ENCODE measurements at regions not wholly inside any gene's neighbourhood (a gene's known extent, or its start where the extent isn't known, plus 50 kb on each side); places are given as distances from the start of the nearest gene placed in this dataset.

DNA sequence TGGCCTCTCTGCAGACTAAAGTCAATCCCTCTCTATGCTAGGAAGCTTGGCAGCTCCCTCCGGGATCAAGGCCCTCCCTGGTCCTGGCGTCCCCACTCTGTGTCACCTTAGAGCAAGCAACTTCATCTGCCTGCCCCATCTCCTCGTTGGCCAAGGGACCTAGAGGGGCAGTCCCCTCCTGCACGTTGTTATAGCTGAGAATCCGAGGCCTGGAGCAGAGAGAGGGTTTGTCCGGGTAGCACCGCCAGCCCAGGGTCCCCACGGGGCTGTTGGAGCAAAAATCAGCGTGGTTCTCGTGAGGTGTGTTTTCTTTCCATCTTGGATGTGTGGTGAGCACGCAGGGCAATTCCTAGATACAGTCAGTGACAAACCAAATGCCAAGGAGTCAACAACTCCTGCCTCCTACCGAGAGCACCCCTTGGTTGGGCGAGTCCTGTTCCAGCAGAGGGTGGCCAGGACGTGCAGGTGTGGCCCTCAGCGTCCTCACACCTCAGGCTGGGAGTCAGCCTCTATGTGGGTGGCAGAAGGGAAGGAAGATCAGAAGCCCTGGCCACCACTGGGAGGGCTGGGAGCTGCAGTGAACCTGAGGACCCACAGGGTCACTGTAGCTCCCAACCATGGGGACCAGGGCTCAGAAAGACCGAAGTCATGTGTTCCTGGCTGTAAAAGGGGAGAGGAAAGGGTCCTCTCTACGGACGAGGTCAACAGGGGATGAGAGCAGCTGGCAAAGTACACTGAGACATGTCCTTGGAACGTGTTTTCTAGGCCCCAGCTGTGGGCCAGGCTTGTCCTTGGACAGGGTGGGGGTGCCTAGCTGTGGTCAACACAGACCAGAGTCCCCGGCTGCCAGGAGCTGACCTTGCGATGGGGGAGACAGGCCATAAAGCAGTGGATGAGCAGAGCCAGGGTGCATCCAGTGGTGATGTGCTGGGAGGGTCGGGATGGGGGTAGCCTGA is 85.6 kb upstream of the CIBAR2 start:
- TF ChIP-seq, protein P1, sequence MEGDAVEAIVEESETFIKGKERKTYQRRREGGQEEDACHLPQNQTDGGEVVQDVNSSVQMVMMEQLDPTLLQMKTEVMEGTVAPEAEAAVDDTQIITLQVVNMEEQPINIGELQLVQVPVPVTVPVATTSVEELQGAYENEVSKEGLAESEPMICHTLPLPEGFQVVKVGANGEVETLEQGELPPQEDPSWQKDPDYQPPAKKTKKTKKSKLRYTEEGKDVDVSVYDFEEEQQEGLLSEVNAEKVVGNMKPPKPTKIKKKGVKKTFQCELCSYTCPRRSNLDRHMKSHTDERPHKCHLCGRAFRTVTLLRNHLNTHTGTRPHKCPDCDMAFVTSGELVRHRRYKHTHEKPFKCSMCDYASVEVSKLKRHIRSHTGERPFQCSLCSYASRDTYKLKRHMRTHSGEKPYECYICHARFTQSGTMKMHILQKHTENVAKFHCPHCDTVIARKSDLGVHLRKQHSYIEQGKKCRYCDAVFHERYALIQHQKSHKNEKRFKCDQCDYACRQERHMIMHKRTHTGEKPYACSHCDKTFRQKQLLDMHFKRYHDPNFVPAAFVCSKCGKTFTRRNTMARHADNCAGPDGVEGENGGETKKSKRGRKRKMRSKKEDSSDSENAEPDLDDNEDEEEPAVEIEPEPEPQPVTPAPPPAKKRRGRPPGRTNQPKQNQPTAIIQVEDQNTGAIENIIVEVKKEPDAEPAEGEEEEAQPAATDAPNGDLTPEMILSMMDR (IDR thresholded peaks at IDR 0.05), result no peak
- TF ChIP-seq POLR2AphosphoS5 (IDR thresholded peaks at IDR 0.05; ENCODE audit: low read depth, low read length) (no peak), SIN3A (IDR thresholded peaks at IDR 0.05; ENCODE audit: borderline replicate concordance, insufficient read depth, low read depth, low read length) (no peak), TCF7L2 (IDR thresholded peaks at IDR 0.05; ENCODE audit: low read depth, low read length) (no peak)
- TF ChIP-seq, protein P2, sequence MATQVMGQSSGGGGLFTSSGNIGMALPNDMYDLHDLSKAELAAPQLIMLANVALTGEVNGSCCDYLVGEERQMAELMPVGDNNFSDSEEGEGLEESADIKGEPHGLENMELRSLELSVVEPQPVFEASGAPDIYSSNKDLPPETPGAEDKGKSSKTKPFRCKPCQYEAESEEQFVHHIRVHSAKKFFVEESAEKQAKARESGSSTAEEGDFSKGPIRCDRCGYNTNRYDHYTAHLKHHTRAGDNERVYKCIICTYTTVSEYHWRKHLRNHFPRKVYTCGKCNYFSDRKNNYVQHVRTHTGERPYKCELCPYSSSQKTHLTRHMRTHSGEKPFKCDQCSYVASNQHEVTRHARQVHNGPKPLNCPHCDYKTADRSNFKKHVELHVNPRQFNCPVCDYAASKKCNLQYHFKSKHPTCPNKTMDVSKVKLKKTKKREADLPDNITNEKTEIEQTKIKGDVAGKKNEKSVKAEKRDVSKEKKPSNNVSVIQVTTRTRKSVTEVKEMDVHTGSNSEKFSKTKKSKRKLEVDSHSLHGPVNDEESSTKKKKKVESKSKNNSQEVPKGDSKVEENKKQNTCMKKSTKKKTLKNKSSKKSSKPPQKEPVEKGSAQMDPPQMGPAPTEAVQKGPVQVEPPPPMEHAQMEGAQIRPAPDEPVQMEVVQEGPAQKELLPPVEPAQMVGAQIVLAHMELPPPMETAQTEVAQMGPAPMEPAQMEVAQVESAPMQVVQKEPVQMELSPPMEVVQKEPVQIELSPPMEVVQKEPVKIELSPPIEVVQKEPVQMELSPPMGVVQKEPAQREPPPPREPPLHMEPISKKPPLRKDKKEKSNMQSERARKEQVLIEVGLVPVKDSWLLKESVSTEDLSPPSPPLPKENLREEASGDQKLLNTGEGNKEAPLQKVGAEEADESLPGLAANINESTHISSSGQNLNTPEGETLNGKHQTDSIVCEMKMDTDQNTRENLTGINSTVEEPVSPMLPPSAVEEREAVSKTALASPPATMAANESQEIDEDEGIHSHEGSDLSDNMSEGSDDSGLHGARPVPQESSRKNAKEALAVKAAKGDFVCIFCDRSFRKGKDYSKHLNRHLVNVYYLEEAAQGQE (IDR thresholded peaks at IDR 0.05; ENCODE audit: insufficient read depth in 1 of 2, low read depth in 2 of 2, low read length in 1 of 2), result no peak
